ENCODE measurements at regions not wholly inside any gene's neighbourhood (a gene's known extent, or its start where the extent isn't known, plus 50 kb on each side); places are given as distances from the start of the nearest gene placed in this dataset.

DNA sequence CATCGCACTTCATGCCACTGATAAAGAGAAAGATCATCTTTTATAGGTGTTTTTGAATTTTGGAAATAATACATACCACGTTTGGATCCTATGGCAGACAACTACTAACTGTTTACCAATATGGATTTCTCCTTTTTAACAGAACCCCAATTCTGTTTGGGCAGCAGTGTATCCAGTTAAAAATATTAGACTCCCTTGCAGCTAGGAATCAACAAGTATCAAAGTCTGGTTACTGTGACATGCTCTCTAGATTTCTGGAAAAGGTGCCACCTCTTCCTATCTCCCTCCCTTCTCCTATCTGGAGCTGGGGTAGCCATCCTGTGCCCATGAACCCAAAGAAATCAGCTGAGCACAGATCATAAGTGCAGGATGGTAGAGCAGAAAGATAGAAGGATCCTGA, 54.1 kb upstream of the DTNBP1 start:
- Histone ChIP-seq H3K36me3 (ENCODE audit: control insufficient read depth, insufficient read depth, low read length) (no peaks in the 10 kb centered on the region), H3K4me3 (replicated peaks; ENCODE audit: low read depth, low read length) (no peak overlapping the region), H3K27me3 (replicated peaks; ENCODE audit: control insufficient read depth, insufficient read depth, low read length) (no peaks in the 10 kb centered on the region)
- TF ChIP-seq, protein P1, sequence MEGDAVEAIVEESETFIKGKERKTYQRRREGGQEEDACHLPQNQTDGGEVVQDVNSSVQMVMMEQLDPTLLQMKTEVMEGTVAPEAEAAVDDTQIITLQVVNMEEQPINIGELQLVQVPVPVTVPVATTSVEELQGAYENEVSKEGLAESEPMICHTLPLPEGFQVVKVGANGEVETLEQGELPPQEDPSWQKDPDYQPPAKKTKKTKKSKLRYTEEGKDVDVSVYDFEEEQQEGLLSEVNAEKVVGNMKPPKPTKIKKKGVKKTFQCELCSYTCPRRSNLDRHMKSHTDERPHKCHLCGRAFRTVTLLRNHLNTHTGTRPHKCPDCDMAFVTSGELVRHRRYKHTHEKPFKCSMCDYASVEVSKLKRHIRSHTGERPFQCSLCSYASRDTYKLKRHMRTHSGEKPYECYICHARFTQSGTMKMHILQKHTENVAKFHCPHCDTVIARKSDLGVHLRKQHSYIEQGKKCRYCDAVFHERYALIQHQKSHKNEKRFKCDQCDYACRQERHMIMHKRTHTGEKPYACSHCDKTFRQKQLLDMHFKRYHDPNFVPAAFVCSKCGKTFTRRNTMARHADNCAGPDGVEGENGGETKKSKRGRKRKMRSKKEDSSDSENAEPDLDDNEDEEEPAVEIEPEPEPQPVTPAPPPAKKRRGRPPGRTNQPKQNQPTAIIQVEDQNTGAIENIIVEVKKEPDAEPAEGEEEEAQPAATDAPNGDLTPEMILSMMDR (IDR thresholded peaks at IDR 0.05; ENCODE audit: insufficient read depth, low read length, poor library complexity, severe bottlenecking), result no peak
- DNase-seq (ENCODE audit: extremely low read depth, insufficient read length), result no peak

DNA sequence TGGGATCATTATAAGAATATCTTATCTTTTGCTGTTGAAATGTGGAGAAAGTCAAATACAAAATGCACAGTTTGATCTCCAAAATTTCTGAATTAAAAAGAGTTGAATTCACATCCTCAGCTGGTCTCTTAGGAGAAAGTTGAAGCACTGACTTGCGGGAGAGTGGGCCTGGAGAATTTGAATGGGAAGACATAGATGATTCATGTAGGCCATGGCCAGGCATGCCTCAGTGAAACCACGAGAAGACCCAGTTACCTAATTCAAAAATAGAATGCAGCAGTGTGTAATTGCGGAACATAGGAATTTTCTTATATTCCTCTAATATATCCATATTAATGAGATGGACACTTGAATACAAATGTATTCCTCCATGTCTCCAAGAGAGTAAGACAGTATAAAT, 53.0 kb upstream of the DTNBP1 start:
- no peaks in the 10 kb centered on the region for H3K27me3 ChIP-seq (replicated peaks; ENCODE audit: control insufficient read depth, insufficient read depth, low read length)
- TF ChIP-seq, protein P1 (IDR thresholded peaks at IDR 0.05; ENCODE audit: insufficient read depth, low read length, poor library complexity, severe bottlenecking), result no peak
- DNase-seq (ENCODE audit: extremely low read depth, insufficient read length), result no peak
- H3K36me3 ChIP-seq (ENCODE audit: control insufficient read depth, insufficient read depth, low read length), result no peaks in the 10 kb centered on the region
- H3K4me3 ChIP-seq (replicated peaks; ENCODE audit: low read depth, low read length), result no peak overlapping the region

DNA sequence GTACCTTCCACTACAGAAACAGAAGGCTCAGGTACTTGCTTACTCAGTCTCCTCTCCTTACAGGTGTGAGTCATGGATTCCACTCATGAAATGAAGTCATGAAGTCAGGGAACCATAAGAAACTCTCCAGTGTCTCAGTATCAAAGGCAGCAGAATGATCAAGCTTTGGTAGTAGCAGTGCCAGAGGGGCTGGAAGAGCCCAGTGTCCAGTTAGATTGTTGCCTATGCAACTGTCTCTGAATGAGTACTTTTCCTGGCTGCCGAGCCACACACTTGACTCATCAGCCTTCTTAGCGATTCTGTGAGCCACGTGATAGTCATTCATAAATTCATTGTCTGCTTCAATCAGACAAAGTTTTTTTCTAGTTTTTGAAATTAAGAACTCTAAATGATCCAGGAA, 52.2 kb upstream of the DTNBP1 start:
- TF ChIP-seq, protein P1 (IDR thresholded peaks at IDR 0.05; ENCODE audit: insufficient read depth, low read length, poor library complexity, severe bottlenecking), result no peak
- H3K4me3 ChIP-seq (replicated peaks; ENCODE audit: low read depth, low read length), result no peak overlapping the region
- H3K27me3 ChIP-seq (replicated peaks; ENCODE audit: control insufficient read depth, insufficient read depth, low read length), result no peaks in the 10 kb centered on the region
- no peaks in the 10 kb centered on the region for H3K36me3 ChIP-seq (ENCODE audit: control insufficient read depth, insufficient read depth, low read length)
- no peak for DNase-seq (ENCODE audit: extremely low read depth, insufficient read length)

DNA sequence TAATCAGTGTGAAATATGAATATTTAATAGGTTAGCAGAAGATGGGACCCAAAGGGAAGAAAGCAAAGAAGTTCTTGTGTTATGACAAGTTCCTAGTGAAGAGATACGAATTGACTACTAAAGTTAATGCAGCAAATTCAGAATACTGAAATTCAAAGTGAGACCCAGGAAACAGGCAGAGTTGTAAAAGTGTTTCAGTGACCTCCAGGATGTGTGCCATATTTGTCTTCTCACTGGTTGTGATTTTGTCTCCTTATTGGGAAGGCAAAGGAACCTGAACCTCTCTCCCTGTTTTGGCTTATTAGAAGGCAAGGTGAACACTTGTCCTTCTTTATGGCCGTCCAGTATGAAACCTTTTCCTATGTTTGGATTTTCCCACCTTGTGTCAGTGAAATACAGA, 51.8 kb upstream of the DTNBP1 start:
- Histone ChIP-seq H3K27me3 (replicated peaks; ENCODE audit: control insufficient read depth, insufficient read depth, low read length) (no peaks in the 10 kb centered on the region), H3K36me3 (ENCODE audit: control insufficient read depth, insufficient read depth, low read length) (no peaks in the 10 kb centered on the region), H3K4me3 (replicated peaks; ENCODE audit: low read depth, low read length) (no peak overlapping the region)
- TF ChIP-seq, protein P1 (IDR thresholded peaks at IDR 0.05; ENCODE audit: insufficient read depth, low read length, poor library complexity, severe bottlenecking), result no peak
- DNase-seq (ENCODE audit: extremely low read depth, insufficient read length), result no peak

DNA sequence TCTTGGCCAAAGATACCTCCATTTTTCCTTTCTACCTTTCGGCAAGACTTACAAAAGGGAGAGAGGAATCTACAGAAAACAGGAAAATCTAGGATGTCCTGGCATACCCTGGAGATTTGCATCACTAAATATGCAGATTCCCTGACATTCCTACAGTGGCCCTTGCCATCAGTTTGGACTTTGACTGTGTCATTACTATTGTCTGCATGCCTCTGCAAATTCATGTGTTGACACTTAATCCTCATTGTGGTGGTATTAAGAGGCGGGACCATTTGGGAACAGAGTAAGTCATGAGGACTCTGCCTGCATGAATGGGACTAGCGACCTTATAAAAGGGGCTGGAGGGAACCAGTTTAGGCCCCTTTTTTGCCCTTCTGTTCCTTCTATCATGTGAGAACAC, 50.5 kb upstream of the DTNBP1 start:
- Histone ChIP-seq H3K27me3 (replicated peaks; ENCODE audit: control insufficient read depth, insufficient read depth, low read length) (no peaks in the 10 kb centered on the region), H3K4me3 (replicated peaks; ENCODE audit: low read depth, low read length) (no peak overlapping the region), H3K36me3 (ENCODE audit: control insufficient read depth, insufficient read depth, low read length) (no peaks in the 10 kb centered on the region)
- DNase-seq (ENCODE audit: extremely low read depth, insufficient read length), result no peak
- TF ChIP-seq, protein P1 (IDR thresholded peaks at IDR 0.05; ENCODE audit: insufficient read depth, low read length, poor library complexity, severe bottlenecking), result no peak

DNA sequence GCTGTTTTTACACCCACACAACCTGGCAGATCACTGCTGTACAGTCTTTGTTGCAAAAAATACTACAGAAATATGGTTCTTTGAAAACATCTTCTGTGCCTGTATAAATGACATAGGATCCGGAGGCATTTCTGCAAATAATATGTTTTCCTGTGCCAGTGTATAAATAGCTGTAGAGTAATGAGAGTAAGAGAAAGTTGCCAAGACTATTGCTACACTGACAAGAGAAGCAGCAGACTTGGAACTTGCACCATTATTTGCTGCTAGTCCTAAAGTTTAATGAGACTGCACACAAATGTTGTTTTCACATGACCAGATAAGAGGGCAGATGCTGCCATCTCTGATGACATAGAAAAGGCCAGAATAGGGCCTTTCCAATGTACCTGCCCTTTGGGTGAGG, 50.0 kb upstream of the DTNBP1 start:
- DNase-seq (ENCODE audit: extremely low read depth, insufficient read length), result no peak
- no peak overlapping the region for H3K4me3 ChIP-seq (replicated peaks; ENCODE audit: low read depth, low read length)
- H3K27me3 ChIP-seq (replicated peaks; ENCODE audit: control insufficient read depth, insufficient read depth, low read length), result no peaks in the 10 kb centered on the region
- TF ChIP-seq, protein P1 (IDR thresholded peaks at IDR 0.05; ENCODE audit: insufficient read depth, low read length, poor library complexity, severe bottlenecking), result no peak
- H3K36me3 ChIP-seq (ENCODE audit: control insufficient read depth, insufficient read depth, low read length), result no peaks in the 10 kb centered on the region
